Kidney epithelial cell (primary cell): ENCODE measurements at regions not wholly inside any gene's neighbourhood (a gene's known extent, or its start where the extent isn't known, plus 50 kb on each side); places are given as distances from the start of the nearest gene placed in this dataset.

Source experiments
- DNase-seq: peaks from one replicate; pipeline ENCODE4 v3.0.0-alpha.2; 2010; ENCODE audit warnings: low read depth
- H3K27me3 ChIP-seq: 2 replicates; pipeline ENCODE4 v1.6.0; 2011; ENCODE audit warnings: low read length; ENCODE audit not compliant: control insufficient read depth, insufficient read depth
- H3K36me3 ChIP-seq: 2 replicates; pipeline ENCODE4 v1.5.1; 2011; ENCODE audit warnings: low read length; ENCODE audit not compliant: control insufficient read depth, insufficient read depth
- H3K4me3 ChIP-seq: 2 replicates; pipeline ENCODE4 v1.5.1; 2011; ENCODE audit warnings: low read depth, mild to moderate bottlenecking, control low read depth, low read length
- TF ChIP-seq, protein P1 (sequence below): IDR thresholded peaks from 2 replicates; pipeline ENCODE4 v1.5.1; 2011; ENCODE audit warnings: mild to moderate bottlenecking, moderate library complexity, low read length, control low read depth, inconsistent platforms; ENCODE audit not compliant: insufficient read depth, poor library complexity, severe bottlenecking

DNA sequence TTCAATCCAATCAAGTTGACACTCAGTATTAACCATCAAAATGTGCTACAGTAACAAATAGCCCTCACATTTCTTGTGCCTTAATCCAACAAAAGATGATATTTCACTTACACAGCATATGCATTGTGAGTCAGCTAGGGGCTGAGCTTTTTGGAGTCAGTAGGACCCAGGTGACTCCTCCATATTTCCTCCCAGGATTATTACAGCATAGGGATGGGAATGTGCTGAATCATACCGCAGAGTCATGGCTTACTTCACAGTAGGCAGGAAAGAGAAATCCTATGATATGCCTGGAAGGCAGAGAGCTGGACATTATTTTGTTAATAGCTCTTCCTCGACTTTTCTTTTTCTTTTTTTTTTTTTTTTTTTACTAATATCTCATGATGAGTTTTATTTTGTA is 153.3 kb downstream of the TMEM182 start:
- H3K36me3 ChIP-seq, result no peaks in the 10 kb centered on the region
- no peaks in the 10 kb centered on the region for H3K27me3 ChIP-seq
- TF ChIP-seq, protein P1, sequence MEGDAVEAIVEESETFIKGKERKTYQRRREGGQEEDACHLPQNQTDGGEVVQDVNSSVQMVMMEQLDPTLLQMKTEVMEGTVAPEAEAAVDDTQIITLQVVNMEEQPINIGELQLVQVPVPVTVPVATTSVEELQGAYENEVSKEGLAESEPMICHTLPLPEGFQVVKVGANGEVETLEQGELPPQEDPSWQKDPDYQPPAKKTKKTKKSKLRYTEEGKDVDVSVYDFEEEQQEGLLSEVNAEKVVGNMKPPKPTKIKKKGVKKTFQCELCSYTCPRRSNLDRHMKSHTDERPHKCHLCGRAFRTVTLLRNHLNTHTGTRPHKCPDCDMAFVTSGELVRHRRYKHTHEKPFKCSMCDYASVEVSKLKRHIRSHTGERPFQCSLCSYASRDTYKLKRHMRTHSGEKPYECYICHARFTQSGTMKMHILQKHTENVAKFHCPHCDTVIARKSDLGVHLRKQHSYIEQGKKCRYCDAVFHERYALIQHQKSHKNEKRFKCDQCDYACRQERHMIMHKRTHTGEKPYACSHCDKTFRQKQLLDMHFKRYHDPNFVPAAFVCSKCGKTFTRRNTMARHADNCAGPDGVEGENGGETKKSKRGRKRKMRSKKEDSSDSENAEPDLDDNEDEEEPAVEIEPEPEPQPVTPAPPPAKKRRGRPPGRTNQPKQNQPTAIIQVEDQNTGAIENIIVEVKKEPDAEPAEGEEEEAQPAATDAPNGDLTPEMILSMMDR, result no peak
- H3K4me3 ChIP-seq, result no peak overlapping the region
- DNase-seq, result peak; percentile 23

DNA sequence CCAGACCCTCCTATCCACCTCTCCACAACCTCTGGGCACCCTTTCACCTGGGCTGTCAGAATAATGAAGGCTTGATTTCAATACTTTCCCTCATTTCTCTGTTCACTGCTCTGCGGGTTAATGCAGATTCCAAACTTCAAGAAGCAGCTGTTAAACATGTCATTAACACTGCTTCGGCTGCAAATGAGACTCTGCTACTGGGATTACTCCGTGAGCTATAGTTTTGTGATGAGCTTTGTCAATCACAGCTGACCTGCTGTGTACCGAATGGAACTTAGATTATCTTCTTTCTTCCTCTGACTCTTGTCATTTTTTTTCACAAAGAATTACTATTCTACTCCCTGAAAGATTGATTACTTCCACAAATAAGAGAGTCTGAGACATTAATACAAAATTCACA is 160.5 kb downstream of the TMEM182 start:
- no peak for DNase-seq
- Histone ChIP-seq H3K36me3 (no peaks in the 10 kb centered on the region), H3K27me3 (no peaks in the 10 kb centered on the region), H3K4me3 (no peak overlapping the region)
- TF ChIP-seq, protein P1, result no peak

DNA sequence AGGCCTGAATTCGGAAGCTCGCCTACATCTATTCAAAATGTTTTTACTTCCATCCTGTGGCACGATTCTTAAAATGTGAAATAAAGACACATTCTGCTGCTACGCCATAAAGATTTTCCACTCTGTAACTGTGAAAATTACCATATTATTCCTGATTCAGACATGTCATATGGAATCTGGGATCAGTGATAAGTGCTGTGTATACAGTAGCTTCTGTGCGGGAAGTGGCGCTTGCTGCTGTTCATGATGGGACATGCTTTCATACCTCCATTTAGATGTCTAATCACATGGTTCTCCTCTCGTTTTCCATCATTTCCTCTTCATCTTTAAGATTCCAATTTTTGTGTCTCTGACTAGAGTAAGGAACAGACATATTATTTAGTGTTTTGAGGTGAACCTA is 163.2 kb downstream of the TMEM182 start:
- TF ChIP-seq, protein P1, result no peak
- Histone ChIP-seq H3K27me3 (no peaks in the 10 kb centered on the region), H3K36me3 (no peaks in the 10 kb centered on the region), H3K4me3 (no peak overlapping the region)
- no peak for DNase-seq

DNA sequence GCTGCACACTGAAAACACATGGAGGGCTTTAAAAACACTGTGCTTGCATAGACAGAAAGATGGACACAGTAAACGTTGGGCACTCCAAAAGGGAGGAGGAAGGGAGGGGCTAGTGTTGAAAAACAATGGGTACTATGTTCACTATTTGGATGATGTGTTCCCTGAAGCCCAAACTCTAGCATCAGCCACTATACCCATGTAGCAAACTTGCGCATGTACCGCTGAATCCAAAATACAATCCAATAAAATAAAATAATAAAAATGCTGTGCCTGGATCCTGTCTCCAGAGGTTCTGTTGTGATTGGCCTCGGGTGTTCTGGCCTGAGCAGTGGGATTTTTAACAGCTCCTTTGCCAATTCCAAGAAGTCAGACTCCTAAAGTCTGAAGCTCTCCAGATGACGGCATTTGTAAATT is 166.0 kb downstream of the TMEM182 start:
- Histone ChIP-seq H3K36me3 (no peaks in the 10 kb centered on the region), H3K4me3 (no peak overlapping the region), H3K27me3 (no peaks in the 10 kb centered on the region)
- TF ChIP-seq, protein P1, result no peak
- no peak for DNase-seq

DNA sequence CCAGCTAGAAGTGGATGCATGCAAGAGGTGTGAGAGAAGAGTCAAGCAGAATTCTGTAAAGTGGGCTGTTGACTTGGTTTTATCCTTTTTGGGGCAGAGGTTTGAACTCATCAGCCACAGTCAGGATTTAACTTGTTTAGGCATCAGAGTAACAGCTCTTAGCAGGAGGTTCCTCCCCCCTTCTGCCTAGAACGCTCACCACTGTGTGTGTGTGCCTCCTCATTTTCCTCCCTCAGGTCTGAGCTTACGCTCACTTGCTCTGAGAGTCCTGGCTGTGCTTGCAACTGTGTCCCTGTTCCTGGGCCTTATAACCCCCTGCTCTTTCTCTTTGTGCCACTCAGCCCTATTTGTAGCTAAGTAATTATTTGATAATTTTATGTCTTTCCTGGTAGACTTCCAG is 167.9 kb downstream of the TMEM182 start:
- no peaks in the 10 kb centered on the region for H3K27me3 ChIP-seq
- no peak overlapping the region for H3K4me3 ChIP-seq
- TF ChIP-seq, protein P1, result no peak
- H3K36me3 ChIP-seq, result no peaks in the 10 kb centered on the region
- no peak for DNase-seq

DNA sequence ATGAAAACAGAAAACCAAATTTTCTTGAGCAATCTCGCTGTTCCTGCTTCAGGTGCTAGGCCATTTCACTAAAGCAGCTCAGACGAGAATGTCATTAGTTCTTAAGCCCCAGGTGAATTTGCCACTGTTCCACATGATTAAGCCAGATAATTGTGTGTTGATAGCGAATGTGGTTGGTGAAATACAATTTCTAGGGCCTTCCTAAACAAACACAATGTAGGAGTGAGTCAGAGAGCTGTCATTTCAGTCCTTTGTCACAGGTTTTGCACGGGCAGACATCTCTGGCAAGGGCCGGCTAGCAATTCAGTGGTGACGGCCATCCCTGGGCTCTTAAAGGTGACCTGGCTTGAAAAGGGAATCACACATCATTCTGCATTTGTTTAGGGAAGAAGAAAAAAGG is 170.7 kb downstream of the TMEM182 start:
- Histone ChIP-seq H3K4me3 (no peak overlapping the region), H3K27me3 (no peaks in the 10 kb centered on the region), H3K36me3 (no peaks in the 10 kb centered on the region)
- TF ChIP-seq, protein P1, result no peak
- peak; percentile 26 for DNase-seq
